GM21447 (cell line): ENCODE measurements at regions not wholly inside any gene's neighbourhood (a gene's known extent, or its start where the extent isn't known, plus 50 kb on each side); places are given as distances from the start of the nearest gene placed in this dataset.
"Not testable (repeated sequence)": the region's sequence is repeated elsewhere in the genome, so short reads cannot be mapped to it uniquely, and the experiment has no call there.

ENCODE experiments used
- ATAC-seq: cut with Tn5 transposase; IDR thresholded peaks from one replicate; pipeline ENCODE4 v1.9.1; 2021; ENCODE audit not compliant: unreplicated experiment

DNA sequence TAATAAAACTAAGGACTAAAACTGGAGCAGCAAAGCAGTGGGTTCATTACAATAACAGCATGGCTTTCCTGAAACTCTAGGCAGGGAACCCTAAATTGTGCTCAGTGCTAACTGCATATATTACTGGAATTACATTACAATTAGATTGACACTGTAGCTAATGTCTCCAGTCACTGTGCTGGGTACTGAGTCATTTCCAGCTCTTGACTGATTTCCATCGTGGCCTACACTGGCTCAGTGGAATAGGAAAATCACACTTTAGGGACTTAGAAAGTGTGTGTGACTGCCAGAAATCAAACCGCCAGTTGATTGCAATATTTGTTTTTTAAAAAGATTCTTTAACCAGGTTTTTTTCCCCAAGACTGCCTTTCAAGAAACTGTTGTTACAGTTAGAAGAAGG is 1447.4 kb upstream of the GOT2 start:
- ATAC-seq: no peak

DNA sequence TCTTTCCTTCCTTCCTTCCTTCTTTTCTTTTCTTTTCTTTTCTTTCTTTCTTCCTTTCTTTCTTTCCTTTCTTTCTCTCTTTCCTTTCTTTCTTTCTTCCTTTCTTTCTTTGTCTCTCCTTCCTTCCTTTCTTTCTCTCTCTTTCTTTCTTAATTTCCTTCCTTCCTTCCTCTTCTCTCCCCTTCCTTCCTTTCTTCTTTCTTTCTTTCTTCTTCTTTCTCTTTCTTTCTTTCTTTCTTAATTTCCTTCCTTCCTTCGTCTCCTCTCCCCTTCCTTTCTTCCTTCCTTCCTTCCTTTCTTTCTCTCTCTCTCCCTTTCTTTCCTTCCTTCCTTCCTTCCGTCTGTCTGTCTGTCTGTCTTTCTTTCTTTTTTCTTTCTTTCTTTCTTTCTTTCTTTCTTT is 1446.5 kb upstream of the GOT2 start:
- ATAC-seq: no peak

DNA sequence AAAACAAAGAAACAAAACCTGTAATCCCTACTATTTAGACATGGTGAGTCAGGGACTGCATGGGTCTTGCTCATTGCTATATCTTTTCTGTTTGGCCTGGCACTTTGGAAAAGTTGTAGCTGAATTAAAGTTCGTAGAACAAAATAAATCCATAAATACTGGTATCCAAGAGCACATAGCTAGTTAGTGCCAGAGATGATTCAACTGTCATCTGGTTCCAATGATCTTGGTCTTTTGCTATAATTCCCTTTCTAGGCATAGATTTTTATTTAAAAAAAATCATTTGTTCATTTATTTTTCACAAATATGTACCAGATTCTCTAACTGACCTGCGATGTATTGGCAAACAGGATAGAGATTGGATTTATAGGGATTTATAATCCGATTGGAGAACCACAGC is 1436.1 kb upstream of the GOT2 start:
- ATAC-seq: no peak

DNA sequence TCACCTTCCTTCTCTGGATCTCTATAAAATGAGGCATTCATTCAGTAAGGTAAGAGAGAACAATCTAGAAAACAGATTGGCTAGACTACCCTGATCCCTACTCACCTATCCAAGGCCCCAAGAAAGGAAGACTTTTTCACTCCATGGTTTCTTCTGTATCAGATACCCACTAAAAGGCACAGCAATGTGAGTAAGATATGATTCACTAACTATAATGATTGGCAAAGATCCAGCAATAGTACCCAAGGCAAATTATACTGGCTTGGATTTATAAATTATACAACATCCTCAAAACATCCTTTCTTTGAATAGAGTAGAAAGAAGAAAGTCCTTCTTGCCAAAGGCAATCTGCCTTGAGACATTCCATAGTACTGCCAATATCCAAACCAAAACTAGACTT is 1432.0 kb upstream of the GOT2 start:
- no peak for ATAC-seq

GRCh38 chr16:60151987-60152386 is 1417.9 kb upstream of the GOT2 start:
- ATAC-seq: no peak

- no peak for ATAC-seq
Measured at GRCh38 chr16:60150907-60151306, 1416.8 kb upstream of the GOT2 start.

DNA sequence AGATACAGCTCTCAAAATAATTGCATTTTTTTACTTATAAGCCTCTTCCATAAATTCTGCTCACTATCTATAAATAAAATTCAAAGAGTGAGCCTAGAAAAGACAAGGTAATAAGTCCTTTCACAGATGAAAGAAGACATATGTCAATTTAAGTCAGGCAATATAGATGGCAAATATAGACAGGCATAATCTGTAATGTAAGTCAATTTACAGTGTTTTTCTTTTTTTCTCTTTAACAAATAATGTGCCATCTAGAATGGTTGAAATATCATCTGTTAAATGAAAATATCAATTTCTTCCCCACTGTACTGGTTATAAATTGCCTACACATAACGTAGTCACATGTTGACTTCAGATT is 1409.2 kb upstream of the GOT2 start:
- ATAC-seq: no peak

DNA sequence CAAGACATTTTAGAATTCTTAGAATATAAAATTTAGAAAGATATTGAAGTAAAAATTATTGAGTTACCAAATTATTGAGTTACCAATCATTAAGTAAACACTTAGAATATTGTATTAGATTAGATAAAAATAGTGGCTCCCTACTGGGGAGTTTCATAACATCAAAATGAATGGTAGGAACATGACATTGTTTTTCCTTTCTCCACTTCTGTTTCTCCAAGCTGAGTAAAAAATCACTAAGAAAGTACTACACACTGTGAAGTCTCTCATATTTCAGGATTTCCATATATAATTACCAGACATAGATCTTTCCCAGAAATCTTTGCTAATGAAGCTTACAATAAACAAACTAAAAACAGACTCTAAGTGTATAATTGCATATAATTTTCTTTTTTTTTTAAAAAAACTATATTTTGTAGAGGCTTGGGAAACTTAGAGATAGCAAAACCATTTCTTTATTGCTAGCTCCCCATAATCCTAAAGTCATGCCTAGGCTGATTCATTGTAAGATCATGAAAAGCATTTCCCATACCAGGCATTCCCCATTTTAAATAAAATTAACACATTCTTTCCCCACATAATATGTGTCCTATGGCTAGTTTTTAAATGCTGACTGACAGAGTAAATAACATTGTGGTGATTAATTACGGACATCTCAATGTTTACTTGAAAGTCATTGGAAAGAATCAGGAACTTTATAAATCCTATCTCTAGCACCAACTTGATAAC is 1408.7 kb upstream of the GOT2 start:
- no peak for ATAC-seq

GRCh38 chr16:60137891-60138290 is 1403.8 kb upstream of the GOT2 start:
- ATAC-seq: no peak

DNA sequence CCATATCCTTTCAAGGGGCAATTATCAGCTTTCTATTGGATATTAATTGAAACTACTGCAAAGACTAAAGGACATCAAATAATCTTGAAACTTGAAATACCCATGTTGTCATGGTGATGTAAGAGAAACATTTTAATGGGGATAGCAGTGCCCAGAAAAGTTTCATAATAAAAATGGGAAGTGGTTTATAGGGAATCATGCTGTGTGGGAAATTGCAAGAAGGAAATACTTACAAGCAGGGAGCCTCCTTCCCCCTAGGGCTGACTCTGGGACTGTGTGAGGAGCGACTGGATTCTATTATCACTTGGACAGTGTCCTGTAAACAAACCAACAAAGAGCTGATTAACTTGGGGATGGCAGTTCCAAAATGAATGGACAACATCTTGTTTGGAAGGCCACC is 1393.1 kb upstream of the GOT2 start:
- ATAC-seq: no peak

GRCh38 chr16:60126115-60126514 is 1392.0 kb upstream of the GOT2 start:
- not testable (repeated sequence) for ATAC-seq

DNA sequence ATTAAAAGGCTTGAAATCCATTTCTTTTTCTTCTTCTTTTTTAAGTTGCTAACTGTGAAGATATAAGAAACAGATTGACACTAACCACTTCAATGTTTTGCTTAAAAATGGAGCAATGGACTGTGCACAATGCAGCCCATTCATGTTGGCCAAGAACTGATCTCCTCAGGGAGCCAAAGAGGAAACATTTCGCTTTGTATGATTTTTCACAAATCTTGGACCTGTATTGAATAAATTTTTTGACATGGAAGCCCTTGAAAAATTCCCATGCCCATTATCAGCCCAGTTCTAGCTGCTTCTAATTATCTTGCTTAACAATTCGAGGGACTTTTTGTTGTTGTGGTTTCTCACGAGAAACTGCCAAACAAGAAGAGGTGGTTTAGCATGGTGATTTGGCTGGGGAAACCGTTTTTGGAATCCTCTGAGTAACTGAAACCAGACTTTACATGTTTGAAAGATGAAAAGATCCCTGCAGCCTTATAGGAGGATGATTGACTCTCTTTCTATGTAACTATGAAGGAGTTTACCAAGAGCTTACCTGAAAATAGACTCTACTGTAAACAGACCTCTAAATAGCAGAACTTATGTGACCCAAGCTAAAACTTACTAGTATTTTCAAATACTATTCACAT is 1389.4 kb upstream of the GOT2 start:
- no peak for ATAC-seq

GRCh38 chr16:60120586-60120985 is 1386.5 kb upstream of the GOT2 start:
- ATAC-seq: no peak

- no peak for ATAC-seq
Measured at GRCh38 chr16:60110531-60110930, 1376.4 kb upstream of the GOT2 start.

DNA sequence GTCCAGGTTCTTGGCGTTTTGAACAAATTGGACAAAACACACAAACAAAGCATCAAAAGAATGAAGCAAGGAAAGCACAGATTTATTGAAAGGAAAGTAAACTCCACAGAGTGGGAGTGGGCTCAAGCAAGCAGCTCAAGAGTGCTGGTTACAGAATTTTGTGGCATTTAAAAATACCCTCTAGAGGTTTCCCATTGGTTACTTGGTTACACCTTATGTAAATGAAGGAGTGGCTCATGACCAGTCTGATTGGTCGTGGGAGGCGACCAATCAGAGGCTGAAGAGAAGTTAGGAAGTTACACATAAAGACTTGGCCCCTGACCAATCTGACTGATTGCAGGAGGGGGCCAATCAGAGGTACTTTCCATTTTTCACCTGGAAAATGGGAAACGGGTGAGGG is 1373.8 kb upstream of the GOT2 start:
- ATAC-seq: no peak

- no peak for ATAC-seq
Measured at GRCh38 chr16:60107437-60107836, 1373.3 kb upstream of the GOT2 start.

DNA sequence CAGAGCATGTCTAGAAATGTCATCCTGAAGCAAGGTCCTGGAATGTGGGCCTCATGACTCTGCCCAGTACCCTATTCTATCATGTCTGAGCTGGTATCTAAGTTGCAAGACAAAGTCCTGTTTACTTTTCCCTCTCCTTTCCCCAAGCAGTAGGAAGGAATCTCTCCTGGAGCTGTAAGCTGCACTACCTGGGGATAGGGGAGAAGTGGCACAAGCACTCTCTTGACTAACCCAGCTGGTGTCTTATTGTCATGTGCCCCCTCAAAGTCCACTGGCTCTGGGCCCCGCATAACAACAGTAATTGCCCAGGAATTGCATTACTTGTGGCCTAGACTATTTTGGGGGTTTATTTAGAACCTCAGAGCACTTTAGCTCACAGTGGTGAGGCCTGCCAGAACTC is 1366.3 kb upstream of the GOT2 start:
- no peak for ATAC-seq

DNA sequence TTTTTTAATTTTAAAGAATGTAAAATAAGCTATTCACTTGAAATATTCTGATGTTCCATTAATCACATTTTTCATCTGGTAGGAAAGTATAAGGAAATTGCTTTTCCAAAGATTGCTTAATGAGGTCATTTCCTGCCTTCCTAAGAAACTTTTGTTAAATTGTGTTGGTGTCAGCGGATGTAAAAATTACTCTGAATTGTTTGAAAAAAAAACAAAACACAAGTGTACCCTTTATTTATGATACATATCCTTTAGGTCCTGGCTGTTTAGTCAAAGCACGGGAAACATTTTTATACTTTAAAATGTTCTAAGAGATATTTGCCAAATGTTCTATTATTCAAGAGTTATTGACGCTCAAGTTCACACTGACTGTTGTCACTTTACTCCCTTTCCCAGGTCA is 1357.4 kb upstream of the GOT2 start:
- ATAC-seq: no peak

DNA sequence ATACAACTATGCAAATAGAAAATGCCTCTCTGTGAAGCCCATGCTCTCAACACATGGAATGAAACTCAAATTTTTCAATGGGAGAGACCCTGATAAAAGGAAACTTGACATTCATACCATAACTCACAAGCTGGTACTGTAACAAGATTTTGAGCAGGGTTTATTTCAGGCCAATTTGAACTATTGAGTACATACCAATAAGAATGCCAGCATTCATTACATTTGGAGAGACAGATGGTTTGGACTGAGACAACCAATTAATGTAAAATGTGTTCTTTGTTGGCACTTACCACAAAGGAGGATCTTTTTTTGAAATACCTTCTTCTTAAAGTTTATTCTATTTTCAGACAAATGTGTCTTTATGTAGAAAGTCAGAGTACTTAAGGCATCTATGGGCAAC is 1357.0 kb upstream of the GOT2 start:
- ATAC-seq: no peak

DNA sequence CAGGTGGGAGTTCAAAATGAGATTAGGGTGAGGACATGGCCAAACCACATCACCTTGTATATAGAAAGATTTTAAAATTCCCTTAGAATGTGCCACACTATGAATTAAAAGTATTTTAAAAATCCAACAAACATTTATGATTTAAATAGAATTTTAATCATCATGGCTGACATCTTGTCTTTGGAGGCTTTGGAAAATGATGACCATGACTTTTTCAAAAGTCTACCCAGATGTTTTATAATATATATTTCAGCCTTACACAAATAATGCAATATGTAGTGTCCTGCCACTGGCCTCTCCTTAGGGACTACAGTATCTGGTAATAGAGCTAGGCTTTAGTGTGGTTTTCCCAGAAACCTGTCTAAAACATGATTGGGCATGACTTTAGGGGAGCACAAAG is 1353.4 kb upstream of the GOT2 start:
- no peak for ATAC-seq

DNA sequence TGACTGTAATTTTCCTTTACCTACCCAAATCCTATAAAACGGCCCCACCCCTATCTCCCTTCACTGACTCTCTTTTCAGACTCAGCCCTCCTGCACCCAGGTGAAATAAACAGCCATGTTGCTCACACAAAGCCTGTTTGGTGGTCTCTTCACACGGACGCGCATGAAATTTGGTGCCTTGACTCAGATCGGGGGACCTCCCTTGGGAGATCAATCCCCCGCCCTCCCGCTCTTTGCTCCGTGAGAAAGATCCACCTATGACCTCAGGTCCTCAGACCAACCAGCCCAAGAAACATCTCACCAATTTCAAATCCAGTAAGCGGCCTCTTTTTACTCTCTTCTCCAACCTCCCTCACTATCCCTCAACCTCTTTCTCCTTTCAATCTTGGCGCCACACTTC is 1344.7 kb upstream of the GOT2 start:
- ATAC-seq: not testable (repeated sequence)

DNA sequence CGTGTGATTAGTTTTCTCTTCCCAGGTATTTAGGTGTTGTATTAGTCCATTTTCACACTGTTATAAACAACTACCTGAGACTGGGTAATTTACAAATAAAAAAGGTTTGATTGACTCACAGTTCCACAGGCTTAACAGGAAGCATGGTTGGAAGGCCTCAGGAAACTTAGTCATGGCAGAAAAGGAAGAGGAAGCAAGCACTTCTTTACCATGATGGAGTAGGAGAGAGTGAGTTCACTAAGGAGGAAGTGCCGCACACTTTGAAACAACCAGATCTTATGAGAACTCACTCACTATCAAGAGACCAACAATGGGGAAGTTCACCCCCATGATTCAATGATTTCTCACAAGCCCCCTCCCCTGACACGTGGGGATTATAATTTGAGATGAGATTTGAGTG is 1343.7 kb upstream of the GOT2 start:
- ATAC-seq: no peak

DNA sequence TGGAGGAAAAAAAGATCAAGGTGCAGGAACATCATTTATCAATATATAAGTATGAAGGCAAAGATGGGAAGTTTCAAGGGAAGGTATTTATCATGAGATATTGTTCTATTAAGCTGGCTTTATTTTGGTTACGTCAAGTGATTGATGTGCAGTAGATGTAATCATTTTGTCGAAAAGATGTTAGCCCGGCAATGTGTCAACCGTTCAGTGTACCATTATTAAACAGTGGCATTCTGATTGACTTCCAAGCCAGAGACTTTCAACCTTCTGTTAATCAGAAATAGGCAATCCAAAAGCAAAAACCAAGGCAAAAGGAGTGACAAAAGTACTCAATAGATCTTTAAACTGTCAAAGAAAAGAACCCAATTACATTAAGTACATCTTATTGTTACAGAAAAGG is 1340.3 kb upstream of the GOT2 start:
- ATAC-seq: no peak
